Mucosa of gallbladder (tissue), 1 donor: ENCODE measurements at regions not wholly inside any gene's neighbourhood (a gene's known extent, or its start where the extent isn't known, plus 50 kb on each side); places are given as distances from the start of the nearest gene placed in this dataset.
"Not testable (repeated sequence)": the region's sequence is repeated elsewhere in the genome, so short reads cannot be mapped to it uniquely, and the experiment has no call there.

Experiments used
- DNase-seq: peaks from one replicate; pipeline ENCODE4 v3.0.0-alpha.2; 2020; ENCODE audit warnings: low spot score
- donor health status: DM: no; HTN: no; CAD: no.

DNA sequence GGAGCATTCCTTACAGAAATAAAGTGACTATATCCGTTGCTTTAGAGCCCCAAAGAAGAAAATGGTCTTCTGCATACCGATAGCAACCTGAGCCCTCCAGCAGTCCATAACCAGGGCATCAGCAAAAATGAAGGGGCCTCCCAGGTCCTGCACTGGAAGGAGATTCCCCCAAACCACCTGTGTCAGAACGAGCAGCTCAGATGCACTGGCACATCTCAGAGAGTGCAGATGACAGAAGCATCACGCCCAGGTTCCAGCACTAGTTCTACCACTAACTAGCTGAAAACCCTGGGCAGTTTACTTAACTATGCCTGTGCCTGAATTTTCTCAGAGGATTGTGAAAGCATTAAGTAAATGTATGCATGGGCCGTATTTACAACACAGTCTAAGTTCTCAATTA, 466.7 kb upstream of the MYT1L start:
- DNase-seq: no peak

DNA sequence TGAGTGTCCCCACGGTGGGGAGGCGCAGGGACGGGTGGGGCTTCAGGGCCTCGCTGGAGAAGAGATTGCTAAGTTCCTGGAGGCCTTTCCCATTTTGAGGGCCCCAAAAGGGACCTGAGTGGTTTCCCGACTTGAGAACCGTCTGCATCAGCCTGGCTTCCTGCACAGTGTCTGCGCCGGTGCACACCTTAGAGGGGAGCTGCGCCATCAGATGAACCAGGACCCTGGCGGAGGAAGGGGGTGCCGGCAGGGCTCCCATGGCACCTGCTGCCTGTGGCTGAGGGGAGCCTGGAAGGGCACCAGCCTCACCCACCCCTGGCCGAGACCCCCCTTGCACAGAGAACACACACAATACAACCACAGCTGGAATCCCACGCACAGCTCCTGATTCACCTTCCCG, 465.1 kb upstream of the MYT1L start:
- no peak for DNase-seq

- no peak for DNase-seq
These were observed 464.5 kb upstream of the MYT1L start for GRCh38 chr2:2795438-2796091.

DNA sequence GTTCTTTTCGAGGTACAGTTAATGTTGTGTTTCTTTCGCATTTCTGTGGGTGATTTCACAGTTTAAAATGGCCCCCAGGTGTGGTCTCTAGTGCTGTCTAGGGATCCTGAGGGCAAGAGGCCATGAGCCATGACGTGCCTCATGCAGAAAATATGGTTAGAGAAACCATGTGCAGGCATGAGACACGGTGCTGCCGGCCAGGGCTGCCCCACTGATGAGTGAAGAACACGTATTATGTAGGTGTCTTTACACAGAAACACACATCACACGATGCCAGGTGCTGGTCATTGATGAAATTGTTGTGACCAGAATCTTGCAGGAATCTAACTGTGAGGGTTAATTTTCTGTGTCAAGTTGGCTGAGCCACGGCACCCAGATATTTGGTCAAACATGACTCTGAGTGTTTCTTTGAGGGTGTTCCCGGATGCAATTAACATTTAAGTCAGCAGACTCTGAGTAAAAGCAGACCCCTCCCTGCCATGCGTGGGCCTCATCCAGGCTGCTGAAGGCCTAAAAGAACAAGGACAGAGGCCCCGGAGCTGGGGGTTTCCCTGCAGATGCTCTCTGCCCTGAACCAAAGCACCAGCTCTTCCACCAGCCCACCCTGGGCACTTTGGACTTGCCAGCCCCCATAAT, 463.0 kb upstream of the MYT1L start:
- DNase-seq: no peak

DNA sequence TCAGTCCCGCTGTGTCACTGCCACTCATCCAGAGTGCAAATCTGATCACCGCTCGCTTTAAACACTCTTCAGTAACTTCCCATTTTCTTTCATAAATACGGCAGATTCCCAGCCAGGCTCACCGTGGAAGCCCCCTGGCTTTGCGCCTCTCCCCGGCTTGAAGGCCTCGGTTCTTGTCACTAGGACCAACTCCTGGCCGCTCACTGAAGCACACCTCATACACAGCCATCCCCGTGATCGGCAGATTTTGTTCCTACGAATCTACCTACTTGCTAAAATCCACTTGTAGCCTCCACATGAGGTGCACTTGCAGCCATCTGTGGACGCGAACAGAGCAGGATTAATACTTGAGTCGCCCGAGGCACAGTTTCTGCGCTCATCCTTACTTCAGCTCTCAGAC, 462.4 kb upstream of the MYT1L start:
- DNase-seq: no peak

- DNase-seq: no peak
These were observed 460.5 kb upstream of the MYT1L start for GRCh38 chr2:2791606-2792005.

- no peak for DNase-seq
These were observed 460.0 kb upstream of the MYT1L start for GRCh38 chr2:2791031-2791430.

DNA sequence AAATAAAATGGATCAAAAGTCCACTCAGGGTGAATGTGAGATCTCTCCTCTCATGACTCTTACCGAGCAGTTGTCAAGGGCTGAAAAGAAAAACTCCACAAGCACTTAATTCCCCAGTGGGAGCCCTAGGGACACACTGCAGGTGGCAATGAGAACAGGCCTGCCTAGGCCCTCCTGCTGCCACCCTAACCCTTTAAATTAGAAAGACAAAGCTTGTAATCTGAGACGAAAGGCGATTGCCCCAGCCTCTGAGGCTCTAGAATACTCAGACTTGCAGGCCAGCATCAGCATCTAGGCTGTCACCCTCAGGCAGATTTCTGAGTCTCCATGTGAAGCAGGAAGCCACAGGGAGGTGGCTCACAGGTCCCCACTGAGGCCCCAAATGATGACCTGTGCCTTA, 457.0 kb upstream of the MYT1L start:
- DNase-seq: no peak

DNA sequence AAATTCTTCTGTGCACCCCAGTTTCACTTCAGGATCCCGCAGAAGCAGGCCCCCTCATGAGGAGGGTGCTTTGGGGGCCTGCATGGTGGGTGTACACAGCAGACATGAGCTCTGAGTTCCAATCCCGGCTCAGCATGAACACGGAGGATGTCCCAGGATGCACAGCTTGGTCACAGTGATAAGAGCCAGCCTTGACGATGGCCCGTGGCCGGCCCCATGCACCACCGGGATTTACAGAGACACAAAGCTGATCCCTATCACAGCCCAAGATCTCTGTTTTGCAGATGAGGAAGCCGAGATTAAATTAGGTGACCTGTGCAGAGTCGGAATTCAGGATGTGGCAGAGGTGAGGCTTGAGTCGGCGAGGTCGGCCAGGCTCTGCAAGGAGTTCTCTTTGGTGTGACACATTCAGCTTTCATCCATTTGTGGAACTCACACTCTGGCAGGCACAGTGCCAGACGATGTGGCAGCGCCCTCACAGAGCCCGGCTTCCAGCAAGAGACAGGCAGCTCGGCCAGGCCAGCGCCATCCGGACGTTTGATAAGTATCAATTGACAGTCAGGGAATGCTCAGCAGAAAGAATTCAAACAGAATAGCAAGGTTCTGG, 456.3 kb upstream of the MYT1L start:
- DNase-seq: no peak

DNA sequence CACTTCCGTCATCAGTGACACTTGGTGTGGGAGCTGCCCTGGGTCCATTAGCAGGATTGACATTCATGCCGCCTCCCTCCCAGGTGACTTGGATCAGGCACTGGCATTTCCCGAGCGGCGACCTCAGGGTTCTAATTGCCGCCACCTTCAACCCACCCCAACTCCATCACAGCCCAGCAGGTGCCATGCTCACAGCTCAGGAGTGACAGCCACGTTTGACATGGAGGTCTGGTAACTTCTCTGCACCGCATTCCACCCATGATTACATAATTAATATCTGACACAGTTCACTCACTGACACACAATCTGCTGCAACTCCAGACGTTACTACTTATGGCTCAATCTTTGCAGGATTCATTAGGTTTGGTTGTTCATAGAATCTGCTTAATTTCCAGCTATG, 450.9 kb upstream of the MYT1L start:
- DNase-seq: no peak

DNA sequence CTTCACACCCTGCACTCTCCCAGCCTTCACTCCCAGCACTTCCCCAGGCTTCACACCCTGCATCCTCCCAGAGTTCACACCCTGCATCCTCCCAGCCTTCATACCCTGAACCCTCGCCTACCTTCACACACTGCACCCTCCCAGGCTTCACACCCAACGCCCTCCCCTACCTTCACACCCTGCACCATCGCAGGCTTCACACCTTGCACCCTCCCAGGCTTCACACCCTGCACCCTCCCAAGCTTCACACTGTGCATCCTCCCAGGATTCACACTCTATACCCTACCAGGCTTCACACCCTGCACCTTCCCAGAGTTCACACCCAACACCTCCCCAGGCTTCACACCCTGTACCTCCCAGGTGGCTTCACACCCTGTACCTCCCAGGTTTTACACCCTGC, 448.7 kb upstream of the MYT1L start:
- DNase-seq: no peak

GRCh38 chr2:2777876-2778275, 446.8 kb upstream of the MYT1L start:
- no peak for DNase-seq

DNA sequence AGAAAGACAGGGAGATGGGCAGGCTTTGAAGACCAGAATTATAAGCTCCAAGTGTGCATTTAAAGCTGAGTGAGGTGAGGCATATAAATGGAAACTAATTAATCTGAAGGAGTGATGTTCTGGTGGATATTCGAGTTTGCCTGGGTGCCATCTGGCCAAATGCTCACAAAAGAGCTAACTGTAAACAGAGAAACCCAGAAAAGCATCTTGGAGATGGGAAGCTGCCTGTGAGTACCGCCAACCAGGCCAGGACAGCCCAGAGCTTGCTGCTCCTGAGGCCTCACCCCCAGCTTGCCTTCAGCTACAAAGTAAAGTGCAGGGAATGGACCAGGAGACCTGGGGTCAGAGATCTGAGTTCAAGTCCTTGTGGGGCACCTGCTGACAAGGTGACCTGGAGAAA, 446.1 kb upstream of the MYT1L start:
- DNase-seq: no peak

DNA sequence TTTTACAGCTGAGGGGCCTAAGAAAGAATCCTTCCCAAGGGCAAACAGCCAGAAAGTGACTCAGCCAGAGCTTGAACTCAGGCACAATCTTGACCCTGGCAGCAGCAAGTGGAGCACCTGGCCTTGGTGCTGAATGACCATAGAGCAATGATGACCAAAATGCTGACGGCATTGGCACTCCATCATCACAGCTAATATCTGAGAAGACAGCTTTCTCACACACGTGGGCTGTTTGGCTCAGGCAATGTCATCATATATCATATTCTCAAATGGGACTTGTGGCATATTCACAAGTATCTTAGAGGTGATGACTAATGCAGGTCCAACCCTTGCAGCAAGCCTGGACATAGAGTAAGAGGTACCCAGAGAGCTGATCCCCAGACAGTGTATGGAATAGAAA, 443.9 kb upstream of the MYT1L start:
- no peak for DNase-seq

DNA sequence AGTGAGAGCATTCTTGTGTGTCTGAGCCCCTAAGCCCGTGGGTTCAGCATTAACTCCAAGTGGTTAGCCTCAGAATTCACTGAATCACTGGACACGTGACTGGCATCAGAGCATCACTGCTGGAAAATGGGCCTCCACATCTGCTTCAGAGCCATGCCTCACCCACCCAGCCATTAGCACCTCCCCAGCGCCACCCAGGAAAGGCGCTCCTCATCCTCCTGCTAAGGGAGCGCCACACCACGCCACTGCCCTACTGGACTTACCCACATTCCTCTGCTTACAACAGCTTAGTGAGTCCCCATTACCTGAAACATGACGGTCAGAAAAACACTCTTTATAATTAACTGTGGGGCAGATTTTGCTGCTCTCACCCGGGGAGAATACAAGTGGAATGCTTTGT, 442.6 kb upstream of the MYT1L start:
- no peak for DNase-seq

- DNase-seq: not testable (repeated sequence)
These were observed 442.0 kb upstream of the MYT1L start for GRCh38 chr2:2773080-2773479.

DNA sequence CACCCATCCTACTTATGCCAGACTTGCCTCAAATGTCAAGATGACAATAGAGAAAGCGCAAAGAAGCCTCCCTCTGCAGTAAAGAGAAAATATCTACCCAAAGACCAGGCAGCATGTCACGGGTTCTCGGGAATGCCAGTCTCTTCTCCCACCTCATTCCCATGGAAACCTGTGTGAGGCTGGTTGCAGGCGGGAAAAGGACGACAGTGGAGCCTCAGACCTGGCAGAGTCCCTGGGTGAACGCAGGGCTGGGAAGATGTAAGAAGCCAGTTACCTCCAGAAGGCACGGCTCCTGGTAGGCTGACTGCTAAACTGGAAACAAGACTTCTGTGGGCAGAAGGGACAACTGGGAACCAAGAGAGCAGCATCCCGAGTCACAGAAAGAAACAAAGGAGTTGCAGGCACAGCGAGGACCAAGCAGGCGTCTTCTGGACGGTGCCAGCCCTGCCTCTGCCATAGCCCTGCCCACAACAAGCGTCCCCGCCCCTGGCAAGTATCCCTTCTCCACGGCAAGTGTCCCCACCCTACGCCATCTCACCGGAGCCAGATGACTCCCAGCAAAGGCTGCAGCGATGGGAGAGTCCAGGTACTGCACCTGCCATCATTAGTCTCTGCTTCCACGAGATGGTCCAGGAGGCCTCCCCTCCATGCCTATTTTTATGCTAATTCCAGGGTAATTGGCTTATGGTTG, 440.8 kb upstream of the MYT1L start:
- DNase-seq: no peak

- peak; percentile 32 for DNase-seq
These were observed 438.7 kb upstream of the MYT1L start for GRCh38 chr2:2769481-2770431.

DNA sequence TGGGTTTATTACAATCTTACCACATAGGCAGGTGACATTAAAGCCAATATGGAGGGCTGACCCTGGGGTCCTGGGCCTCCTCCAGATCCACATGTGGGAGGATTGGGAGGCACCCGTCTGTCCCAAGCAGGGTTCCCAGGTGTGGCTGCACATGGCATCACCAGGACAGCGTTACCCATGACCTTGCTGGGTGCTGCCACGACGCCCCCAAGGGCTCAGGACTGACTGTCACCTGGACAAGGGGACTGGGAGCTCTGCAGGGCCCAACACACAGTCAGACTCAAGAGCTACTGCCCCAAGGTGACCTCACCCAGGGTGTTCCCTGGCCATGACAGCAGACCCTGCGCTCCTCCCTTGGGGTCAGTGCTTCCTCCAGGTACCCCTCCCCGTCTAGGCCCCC, 437.4 kb upstream of the MYT1L start:
- DNase-seq: no peak

DNA sequence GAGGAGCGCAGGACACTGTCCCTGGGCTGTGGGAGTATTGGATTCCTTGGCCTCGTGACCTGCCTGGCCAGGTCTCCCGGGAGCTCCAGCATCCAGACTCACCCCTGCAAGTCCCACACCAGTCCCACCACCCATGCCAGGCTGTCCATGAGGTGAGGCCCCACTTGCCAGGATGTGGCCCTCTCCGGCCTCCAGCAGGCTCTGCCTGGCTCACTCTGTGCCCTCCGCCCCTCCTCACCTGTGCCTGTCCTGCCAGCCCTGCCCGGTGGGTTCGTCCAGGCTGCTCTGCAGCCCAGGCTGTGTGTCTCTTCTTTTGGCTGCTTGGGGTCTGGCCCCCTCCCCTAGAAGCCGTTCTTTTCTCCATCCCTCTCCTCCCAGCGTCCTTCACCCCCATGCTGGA, 436.8 kb upstream of the MYT1L start:
- no peak for DNase-seq

DNA sequence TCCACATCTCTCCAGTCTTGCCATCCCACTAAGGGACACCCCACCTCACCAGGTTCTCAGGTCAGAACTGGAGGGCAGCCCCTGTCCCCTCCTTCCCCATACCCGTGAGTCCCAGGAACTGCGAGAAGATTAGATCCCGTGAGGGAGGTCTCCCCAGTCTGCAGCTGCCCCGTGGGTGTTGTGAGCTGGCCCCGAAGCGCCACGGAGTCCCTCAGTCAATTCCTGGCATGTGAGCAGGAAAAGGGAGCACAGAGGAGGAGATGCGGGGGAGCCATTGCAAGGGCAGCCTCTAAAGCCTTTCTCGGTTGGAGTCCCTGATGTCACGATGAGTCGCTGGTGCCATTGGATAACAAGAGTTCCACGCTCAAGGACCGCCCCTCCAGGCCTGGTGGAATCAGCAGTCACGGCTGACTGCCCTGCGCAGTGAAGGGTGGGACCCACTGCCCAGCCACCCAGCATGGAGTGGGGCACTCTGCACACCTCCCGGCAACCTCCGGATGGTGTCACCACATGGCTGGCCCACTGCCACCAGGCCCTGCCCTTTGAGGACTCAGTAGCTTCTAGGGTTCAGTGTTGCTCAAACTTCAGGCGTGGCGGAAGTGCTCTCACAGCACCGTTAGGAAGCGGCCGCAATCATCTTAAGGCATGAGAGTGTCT, 434.9 kb upstream of the MYT1L start:
- DNase-seq: no peak
